ENCODE measurements at regions not wholly inside any gene's neighbourhood (a gene's known extent, or its start where the extent isn't known, plus 50 kb on each side); places are given as distances from the start of the nearest gene placed in this dataset.

GRCh38 chr4:38424151-38424871, 239.7 kb upstream of the KLF3 start:
- DNase-seq, result no peak

- DNase-seq, result no peak
These were observed 237.5 kb upstream of the KLF3 start for GRCh38 chr4:38426532-38426931.

GRCh38 chr4:38430841-38431240, 233.2 kb upstream of the KLF3 start:
- DNase-seq, result no peak

GRCh38 chr4:38442073-38442788, 221.8 kb upstream of the KLF3 start:
- no peak for DNase-seq

GRCh38 chr4:38449506-38450174, 214.4 kb upstream of the KLF3 start:
- no peak for DNase-seq

GRCh38 chr4:38452009-38452408, 212.0 kb upstream of the KLF3 start:
- DNase-seq, result no peak

GRCh38 chr4:38452542-38452941, 211.5 kb upstream of the KLF3 start:
- no peak for DNase-seq

GRCh38 chr4:38453253-38453881, 210.6 kb upstream of the KLF3 start:
- DNase-seq, result no peak

GRCh38 chr4:38454284-38454683, 209.7 kb upstream of the KLF3 start:
- no peak for DNase-seq

GRCh38 chr4:38455092-38455862, 208.7 kb upstream of the KLF3 start:
- no peak for DNase-seq

GRCh38 chr4:38456096-38456495, 207.9 kb upstream of the KLF3 start:
- DNase-seq, result no peak

GRCh38 chr4:38461342-38461741, 202.7 kb upstream of the KLF3 start:
- no peak for DNase-seq

GRCh38 chr4:38462367-38463055, 201.5 kb upstream of the KLF3 start:
- DNase-seq, result no peak

GRCh38 chr4:38463268-38463958, 200.6 kb upstream of the KLF3 start:
- no peak for DNase-seq

GRCh38 chr4:38464328-38464727, 199.7 kb upstream of the KLF3 start:
- DNase-seq, result no peak

- DNase-seq, result no peak
These were observed 197.6 kb upstream of the KLF3 start for GRCh38 chr4:38466401-38466800.

- DNase-seq, result no peak
These were observed 196.7 kb upstream of the KLF3 start for GRCh38 chr4:38467296-38467695.

- DNase-seq, result no peak
These were observed 195.6 kb upstream of the KLF3 start for GRCh38 chr4:38468339-38468866.

- no peak for DNase-seq
These were observed 194.6 kb upstream of the KLF3 start for GRCh38 chr4:38469410-38469809.

- DNase-seq, result no peak
These were observed 193.2 kb upstream of the KLF3 start for GRCh38 chr4:38470735-38471262.

- DNase-seq, result no peak
These were observed 181.3 kb upstream of the KLF3 start for GRCh38 chr4:38482696-38483095.
